ENCODE measurements at regions not wholly inside any gene's neighbourhood (a gene's known extent, or its start where the extent isn't known, plus 50 kb on each side); places are given as distances from the start of the nearest gene placed in this dataset.

GRCh38 chr2:228654707-228655106 lies 473.2 kb upstream of the SPHKAP start:
- Histone ChIP-seq H3K27me3 (replicated peaks; ENCODE audit: insufficient read depth) (no peaks in the 10 kb centered on the region), H3K9me3 (no peaks in the 10 kb centered on the region), H3K36me3 (no peaks in the 10 kb centered on the region), H3K4me1 (replicated peaks) (no peaks in the 10 kb centered on the region), H3K4me3 (no peak overlapping the region), H3K27ac (no peak overlapping the region)
- no peak for DNase-seq (ENCODE audit: low spot score)
- 91% methylated on average over 2 of the region's 2 CpGs for WGBS
- intact Hi-C loops (cut with DNase I): loop anchor here (10.0 kb wide), 1 partner anchor 760 kb away; no protein-coding TSS in a partner anchor
- TF ChIP-seq CTCF (IDR thresholded peaks at IDR 0.05) (no peak), POLR2A (IDR thresholded peaks at IDR 0.05) (no peak), POLR2AphosphoS5 (IDR thresholded peaks at IDR 0.05) (no peak)

GRCh38 chr2:228653884-228654283 lies 472.4 kb upstream of the SPHKAP start:
- H3K4me3 ChIP-seq: no peak overlapping the region
- H3K36me3 ChIP-seq: no peaks in the 10 kb centered on the region
- H3K9me3 ChIP-seq: no peaks in the 10 kb centered on the region
- intact Hi-C loops (cut with DNase I): loop anchor here (10.0 kb wide), 1 partner anchor 759 kb away; no protein-coding TSS in a partner anchor
- no peaks in the 10 kb centered on the region for H3K4me1 ChIP-seq (replicated peaks)
- TF ChIP-seq POLR2A (IDR thresholded peaks at IDR 0.05) (no peak), POLR2AphosphoS5 (IDR thresholded peaks at IDR 0.05) (no peak), CTCF (IDR thresholded peaks at IDR 0.05) (no peak)
- H3K27me3 ChIP-seq (replicated peaks; ENCODE audit: insufficient read depth): no peaks in the 10 kb centered on the region
- H3K27ac ChIP-seq: no peak overlapping the region
- DNase-seq (ENCODE audit: low spot score): no peak
- 65% methylated on average over 4 of the region's 4 CpGs for WGBS

- H3K27ac ChIP-seq: no peak overlapping the region
- H3K27me3 ChIP-seq (replicated peaks; ENCODE audit: insufficient read depth): no peaks in the 10 kb centered on the region
- no peaks in the 10 kb centered on the region for H3K36me3 ChIP-seq
- WGBS: 48% methylated on average over 3 of the region's 3 CpGs
- DNase-seq (ENCODE audit: low spot score): no peak
- TF ChIP-seq CTCF (IDR thresholded peaks at IDR 0.05) (no peak), POLR2AphosphoS5 (IDR thresholded peaks at IDR 0.05) (no peak)
- intact Hi-C loops (cut with DNase I): loop anchor here (10.0 kb wide), 1 partner anchor 758 kb away; no protein-coding TSS in a partner anchor
- H3K4me1 ChIP-seq (replicated peaks): no peaks in the 10 kb centered on the region
- H3K4me3 ChIP-seq: no peak overlapping the region
- H3K9me3 ChIP-seq: no peaks in the 10 kb centered on the region
These were observed 470.9 kb upstream of the SPHKAP start for GRCh38 chr2:228652366-228652765.

GRCh38 chr2:228649876-228650275 lies 468.4 kb upstream of the SPHKAP start:
- Histone ChIP-seq H3K9me3 (no peaks in the 10 kb centered on the region), H3K36me3 (no peaks in the 10 kb centered on the region), H3K27ac (no peak overlapping the region), H3K4me1 (replicated peaks) (no peaks in the 10 kb centered on the region), H3K4me3 (no peak overlapping the region), H3K27me3 (replicated peaks; ENCODE audit: insufficient read depth) (no peaks in the 10 kb centered on the region)
- intact Hi-C loops (cut with DNase I): loop anchor here (10.0 kb wide), 1 partner anchor 755 kb away; no protein-coding TSS in a partner anchor
- no peak for DNase-seq (ENCODE audit: low spot score)
- 68% methylated on average over 2 of the region's 2 CpGs for WGBS
- TF ChIP-seq CTCF (IDR thresholded peaks at IDR 0.05) (no peak), POLR2A (IDR thresholded peaks at IDR 0.05) (no peak), POLR2AphosphoS5 (IDR thresholded peaks at IDR 0.05) (no peak)

- no peak for DNase-seq (ENCODE audit: low spot score)
- no peak overlapping the region for H3K4me3 ChIP-seq
- H3K4me1 ChIP-seq (replicated peaks): no peaks in the 10 kb centered on the region
- intact Hi-C loops (cut with DNase I): no loop called here
- H3K9me3 ChIP-seq: no peaks in the 10 kb centered on the region
- H3K27me3 ChIP-seq (replicated peaks; ENCODE audit: insufficient read depth): no peaks in the 10 kb centered on the region
- 64% methylated on average over 2 of the region's 2 CpGs for WGBS
- TF ChIP-seq POLR2A (IDR thresholded peaks at IDR 0.05): no peak
- no peak for TF ChIP-seq CTCF (IDR thresholded peaks at IDR 0.05)
- TF ChIP-seq POLR2AphosphoS5 (IDR thresholded peaks at IDR 0.05): no peak
- H3K27ac ChIP-seq: no peak overlapping the region
- H3K36me3 ChIP-seq: no peaks in the 10 kb centered on the region
These were observed 468.0 kb upstream of the SPHKAP start for GRCh38 chr2:228649447-228649846.
